Stimulated activated CD4-positive, alpha-beta T cell treated with anti-CD3 and anti-CD28 coated beads, Interleukin-4, amount 100 ng/mL, for 48 hours (primary cell): ENCODE measurements at regions not wholly inside any gene's neighbourhood (a gene's known extent, or its start where the extent isn't known, plus 50 kb on each side); places are given as distances from the start of the nearest gene placed in this dataset.
"Not testable (repeated sequence)": the region's sequence is repeated elsewhere in the genome, so short reads cannot be mapped to it uniquely, and the experiment has no call there.

ENCODE experiments used
- DNase-seq, 2 donors: peaks; one replicate each; pipeline ENCODE4 v3.0.0-alpha.2; 2020; ENCODE audit warnings: low read depth in 2 of 2

DNA sequence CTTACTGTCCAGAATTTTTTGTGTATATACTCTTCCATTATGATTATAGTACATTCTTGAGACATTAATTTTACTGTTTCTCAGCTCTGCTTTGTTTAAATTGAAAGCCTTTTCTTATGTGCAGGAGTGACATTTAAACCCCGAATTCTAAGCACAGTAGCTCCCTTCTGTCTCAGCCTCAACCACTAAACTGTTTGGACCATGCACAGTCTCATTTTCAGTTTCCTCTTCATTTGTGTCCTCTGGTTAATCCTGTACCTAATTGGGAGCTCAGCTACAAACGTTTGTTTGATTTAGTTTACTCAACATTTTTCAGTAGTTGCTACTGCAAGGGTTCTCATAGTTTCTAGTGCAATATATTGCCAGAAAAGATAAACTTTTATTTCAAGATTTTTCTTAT is 206.3 kb downstream of the SLITRK5 start:
- no peak for DNase-seq

DNA sequence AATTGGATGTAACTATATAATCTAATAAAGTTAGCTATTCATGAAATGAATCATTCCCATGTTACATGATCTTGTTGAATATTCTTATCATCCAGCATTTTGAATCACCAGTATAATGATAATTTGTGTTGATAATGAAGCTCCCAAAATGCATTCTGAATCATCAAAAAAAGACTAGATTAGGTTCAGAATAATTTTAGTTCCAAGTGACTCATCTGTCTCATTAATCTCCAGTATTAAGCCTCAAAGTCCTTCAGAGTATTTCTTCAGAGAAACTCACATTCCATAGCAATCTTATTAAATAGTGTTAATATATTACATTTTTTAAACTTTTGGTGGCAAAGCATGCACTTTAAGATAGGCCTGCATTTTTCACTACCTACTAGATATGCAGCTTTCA is 207.5 kb downstream of the SLITRK5 start:
- DNase-seq: no peak

DNA sequence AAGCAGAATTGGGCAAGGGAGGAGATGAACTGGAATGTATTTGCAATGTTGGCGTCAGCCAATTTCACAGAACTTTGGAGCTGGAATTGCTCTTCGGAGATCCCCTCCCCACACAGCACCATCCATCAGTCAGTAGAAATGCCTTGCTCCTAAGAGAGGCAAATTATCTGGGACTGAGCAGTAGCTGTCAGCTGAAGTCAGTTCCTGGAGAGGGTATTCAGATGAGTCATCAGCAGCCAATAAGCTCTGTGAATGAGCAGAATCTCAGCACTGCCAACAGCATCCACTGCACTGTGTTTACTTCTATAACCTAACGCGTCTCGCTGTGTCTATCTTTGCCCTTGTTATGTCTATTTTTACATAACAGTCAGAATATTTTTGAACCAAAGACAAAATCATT is 213.7 kb downstream of the SLITRK5 start:
- no peak for DNase-seq

DNA sequence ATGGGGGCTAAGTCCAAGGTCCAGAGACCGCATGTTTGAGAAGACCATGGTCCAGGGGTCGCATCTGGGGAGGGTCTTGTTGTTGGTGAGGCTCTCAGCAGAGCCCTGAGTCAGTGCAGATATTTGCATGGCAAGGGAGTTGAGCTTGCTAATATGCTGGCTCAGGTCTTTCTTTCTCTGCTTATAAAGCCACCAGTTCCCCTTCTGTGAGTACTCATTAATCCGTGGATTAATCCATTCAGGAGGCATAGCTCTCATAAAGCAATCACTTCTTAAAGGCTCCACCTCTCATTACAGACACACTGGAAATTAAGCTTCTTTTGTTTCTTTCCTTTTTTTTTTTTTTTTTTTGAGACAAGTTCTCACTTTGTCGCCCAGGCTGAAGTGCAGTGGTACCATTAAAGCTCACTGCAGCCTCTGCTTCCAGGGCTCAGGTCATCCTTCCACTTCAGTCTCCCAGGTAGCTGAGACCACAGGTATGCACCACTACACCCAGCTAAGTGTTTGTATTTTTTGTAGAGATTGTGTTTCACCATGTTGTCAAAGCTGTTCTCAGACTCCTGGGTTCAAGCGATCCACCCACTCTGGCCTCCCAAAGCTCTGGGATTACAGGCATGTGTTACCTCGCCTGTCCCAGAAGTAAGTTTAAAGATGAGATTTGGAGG is 216.4 kb downstream of the SLITRK5 start:
- no peak for DNase-seq

DNA sequence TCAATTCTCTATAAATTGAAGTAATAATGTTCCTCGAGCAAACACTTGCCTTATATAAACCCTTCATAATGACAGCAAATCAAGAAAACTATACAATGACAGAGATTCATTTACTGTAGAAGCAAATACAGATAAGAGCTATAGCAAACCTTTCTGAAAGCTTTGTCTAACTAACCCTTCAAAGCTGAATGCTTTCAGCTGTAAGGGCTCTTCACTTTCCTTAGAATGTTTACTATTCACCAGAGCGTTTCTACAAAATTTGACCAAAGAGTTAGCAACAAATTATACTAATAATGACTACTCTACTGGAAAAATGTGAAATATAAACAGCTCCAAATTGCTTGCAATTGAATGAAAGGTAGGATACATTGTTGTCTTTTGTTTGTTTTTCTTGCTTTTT is 218.1 kb downstream of the SLITRK5 start:
- no peak for DNase-seq

DNA sequence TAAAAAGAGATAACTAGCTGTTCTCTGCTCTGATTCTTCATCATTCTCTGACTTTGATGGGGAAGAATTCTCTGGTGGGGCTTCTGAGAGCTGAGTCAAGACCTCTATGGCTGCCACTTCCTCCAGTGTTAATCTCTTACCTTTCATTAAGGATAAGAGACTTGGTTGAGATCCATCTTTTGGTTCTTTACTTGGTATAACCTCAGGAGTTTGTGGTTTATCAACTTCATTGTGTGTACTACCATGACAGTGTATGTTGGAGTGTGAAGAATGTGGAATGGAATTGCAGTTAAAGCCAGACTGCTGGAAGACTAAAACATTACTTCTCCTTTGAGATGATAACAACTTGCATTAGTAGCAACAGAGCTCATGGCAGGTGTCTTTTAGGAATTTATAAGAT is 222.0 kb downstream of the SLITRK5 start:
- no peak for DNase-seq

DNA sequence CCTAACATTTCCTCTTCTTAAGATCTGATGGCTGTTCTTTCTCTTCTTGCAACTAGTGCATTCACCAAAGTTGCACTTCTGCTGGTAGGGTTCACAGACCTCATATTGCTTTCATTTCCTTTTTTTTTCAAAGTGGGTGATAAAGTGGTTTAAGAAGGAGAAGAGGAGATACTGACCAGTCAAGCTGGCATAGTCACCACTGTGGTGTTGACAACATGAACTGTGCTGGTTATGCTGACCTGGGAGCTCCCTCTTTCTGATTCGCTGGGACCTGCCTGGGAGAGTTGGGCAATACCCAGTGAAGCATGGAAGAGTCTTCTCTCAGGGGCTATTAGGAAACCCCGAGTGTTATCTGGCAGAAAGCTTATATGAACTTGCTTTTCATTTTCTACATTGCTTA is 222.9 kb downstream of the SLITRK5 start:
- DNase-seq: no peak

DNA sequence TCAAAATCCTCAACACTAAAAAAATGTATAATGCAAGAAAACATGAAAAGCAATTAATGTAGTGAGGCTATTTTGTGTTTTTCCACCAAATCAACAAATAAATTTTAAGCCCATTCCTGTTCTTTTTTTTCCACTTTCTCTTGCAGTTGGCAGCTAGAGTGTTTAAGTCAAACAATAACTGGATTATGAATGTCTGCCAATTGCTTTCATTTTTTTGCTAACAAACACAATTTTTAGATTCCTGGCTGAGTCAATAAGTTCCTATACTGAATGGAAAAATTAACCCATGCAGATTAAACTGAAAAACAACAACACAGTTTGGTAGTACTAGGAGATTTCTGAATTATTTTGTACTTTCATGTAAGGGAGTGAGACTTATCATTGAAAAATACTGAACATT is 232.4 kb downstream of the SLITRK5 start:
- no peak for DNase-seq

DNA sequence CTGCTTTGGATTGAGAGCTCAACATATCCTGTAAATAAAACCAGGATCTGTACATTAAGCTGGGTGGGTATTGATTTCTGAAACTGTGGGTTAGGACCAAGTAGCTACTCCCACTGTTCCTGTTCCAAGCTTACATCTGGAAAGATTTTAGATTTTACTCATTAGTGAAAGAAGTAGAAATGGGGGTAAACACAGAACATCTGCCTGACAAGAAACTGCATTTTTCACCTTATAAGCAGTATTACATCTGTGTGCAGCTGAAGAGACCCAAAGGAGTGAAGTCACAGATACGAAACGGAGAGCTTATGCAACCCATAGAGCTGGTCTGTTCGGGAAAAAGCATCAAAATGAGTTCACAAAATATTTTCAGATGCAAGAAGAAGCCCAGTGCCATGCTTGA is 235.2 kb downstream of the SLITRK5 start:
- no peak for DNase-seq

DNA sequence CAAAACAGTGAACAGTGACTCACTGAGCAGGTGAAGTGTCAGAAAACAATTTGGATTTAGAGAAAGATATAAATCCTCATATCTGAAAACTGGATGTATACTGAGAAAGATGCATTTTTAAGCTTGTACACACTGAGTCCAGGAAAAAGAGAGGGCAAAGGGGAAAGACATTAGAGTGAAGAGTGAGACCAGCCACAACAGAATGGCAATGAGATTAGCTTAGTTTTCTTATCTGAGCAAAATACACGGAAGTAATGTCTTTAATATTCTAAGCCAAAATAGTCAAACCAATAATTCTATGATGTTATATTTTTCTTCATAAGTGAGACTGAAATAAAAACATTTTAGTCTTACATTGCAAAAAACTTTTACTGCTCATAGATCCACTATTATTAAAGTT is 236.0 kb downstream of the SLITRK5 start:
- DNase-seq: no peak

DNA sequence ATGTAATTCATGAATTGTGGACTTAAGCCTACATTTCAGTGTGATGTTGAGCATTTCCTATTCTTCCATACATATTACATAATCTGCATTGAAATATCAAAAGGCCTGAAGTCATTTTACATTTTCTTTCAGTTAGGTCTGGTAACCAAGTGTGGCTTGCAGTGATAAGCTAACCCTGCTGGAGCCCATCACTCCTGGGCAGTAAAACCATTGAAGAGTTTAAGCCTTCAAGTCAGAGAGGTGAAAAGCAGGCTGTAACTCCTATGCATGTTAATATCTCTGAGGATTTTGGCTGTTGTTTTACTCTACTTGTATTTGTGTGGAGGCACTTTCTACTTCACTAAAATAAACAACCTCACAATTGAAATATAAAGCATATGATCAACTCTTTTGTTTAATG is 248.8 kb downstream of the SLITRK5 start:
- no peak for DNase-seq

DNA sequence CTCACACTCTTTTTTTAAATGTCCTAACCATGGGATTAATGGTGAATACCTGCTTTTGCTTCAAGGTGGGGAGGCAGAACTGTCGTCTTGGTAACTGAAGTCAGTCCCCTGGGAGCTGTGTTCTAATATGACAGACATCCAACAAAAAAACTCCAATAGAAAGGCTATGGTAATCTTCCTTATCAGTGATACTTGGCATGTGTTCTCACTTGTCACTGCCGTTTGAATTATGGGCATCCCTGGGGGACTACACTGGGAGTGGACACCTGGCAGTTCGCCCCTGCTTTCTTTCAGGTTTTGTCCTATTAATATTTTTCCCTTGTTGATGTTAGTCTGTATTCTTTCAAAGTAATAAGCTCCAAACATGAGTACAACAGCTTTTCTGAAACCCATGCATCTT is 252.6 kb downstream of the SLITRK5 start:
- no peak for DNase-seq

DNA sequence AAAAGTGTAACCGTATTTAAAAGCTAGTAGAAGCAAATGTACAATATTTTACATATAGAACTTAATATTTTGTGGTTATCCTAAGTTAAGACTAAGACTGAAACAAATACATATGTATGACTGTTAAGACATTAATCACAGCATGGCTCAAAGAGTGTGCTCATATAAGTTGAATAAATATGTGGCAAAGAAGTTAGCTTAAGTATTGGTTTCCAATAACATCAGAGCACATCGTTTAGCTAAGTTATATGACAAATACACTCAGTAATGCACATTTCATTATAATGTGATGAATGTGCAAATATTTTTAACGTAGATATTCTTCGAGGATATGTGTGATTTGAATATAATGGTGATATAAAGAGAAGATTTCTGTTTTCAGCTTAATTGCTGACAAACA is 253.8 kb downstream of the SLITRK5 start:
- DNase-seq: no peak

DNA sequence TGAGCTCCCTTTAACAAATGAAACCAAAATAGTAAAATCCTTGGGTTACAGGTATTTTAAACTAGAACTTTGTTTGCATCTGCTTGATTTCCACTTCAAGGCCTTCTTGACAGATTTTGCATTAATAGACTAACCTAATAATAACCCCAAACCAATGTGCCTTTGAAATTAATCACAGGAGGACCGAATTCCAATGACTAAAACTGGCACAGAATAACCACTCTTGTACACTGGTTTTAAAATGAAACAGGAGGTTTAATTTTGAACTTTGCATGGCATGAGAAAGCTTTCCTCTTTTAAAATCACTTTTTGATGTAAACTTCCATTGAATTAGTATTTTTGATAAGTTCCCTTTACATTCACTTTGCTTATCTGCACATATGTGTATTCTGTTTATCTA is 269.6 kb downstream of the SLITRK5 start:
- no peak for DNase-seq

DNA sequence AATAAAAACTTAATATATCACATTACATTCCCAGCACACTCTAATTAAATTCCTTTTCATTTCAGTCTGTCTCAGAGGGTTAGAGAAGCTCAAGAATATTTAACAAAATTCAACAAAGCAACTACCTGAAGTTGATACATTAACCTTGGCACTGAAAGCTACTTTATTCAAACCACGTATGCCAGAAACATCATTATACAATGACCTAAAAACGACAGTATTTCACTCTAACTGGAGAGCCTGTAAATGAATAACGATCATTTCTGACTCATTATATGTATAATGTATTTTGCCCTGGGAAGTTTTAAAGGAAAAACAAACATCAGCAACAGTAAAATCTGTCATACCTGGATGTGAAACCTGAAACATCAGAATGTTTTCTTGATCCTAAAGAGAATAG is 270.1 kb downstream of the SLITRK5 start:
- no peak for DNase-seq

DNA sequence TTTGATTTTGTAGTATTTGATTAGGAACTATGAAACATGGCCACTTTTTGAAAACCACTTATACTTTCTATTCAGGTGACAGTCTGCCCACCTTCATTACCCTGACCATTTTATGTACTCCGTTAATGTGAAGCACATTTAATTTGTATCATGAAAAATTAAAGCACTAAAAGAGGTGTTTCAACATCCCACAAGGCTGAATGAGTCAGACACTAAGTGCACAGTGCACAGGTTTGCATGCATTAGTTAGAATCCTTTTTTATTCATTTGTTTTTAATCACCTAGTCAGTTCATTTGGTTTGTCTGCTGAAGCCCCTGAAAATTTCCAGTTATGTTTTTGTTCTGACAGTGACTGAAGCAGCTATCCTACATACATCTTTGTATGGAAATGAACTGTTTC is 271.0 kb downstream of the SLITRK5 start:
- no peak for DNase-seq

DNA sequence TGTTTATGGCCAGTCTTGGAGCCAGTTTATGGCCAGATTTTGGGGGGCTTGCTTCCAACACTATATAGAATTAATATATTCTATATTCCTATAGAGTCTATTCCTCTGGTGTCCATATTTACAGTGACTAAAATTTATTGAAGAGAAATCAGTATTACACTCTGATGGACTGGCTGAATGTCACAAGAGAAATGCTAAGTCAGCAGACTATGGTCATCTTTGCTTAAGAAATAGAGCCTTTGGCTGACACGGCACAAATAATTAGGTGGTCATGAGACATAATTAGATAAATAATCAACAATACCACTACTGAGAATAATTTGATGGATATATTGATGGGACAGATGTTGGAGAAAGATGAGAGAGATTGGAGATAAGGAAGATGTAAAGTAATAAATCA is 272.9 kb downstream of the SLITRK5 start:
- DNase-seq: no peak

DNA sequence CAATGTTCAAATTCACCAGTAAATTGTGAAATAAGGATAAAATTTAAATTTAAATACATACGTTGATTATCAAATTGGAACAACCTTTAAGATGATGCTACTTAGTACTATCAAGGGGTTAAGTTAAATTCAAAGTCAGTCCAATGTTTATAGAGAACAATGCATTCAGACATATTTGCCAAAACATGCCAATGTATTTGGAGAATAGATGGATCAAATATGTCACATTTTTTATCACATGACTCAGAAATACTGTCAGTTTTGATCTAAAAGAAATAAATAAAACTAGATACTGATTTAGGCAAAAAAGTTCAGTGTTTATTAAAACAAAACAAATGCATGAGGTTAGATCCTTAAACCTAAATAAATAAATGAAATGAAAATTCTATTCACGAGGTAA is 281.2 kb downstream of the SLITRK5 start:
- DNase-seq: no peak

DNA sequence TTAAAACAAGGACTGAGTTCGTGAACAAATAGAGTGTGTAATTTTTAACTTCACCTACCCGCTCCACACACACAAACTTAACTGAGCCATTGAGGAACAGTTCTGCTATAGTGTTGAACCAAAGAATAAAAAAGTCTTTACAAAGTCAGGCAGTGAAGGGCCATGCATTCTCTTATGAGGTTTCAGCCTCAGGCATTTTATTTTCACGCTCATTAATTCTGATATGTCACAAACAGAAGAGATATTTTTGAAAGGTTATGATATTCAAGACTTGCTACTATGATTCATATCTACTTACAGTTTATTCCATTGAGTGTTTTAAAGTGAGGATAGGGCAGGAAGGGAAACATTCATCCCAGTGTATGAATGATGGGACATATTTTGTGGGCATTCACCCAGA is 282.2 kb downstream of the SLITRK5 start:
- no peak for DNase-seq

DNA sequence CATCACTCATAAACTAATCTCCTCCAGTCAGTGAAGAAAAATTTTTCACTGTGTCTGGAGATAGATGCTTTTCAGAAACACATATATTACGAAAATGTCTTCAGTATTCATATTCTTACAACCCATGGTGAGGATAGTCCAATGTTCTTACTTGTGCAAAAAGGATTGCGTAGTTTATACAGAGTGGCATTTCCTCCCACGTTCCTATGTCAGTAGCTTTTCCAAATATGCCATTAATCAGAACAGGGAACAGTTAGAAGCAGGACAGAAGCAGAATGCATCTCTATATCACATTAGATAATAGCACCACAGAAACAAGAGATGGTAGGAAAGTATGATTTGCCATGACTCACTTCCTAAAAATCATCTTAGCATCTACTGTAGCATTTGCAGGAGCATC is 282.9 kb downstream of the SLITRK5 start:
- no peak for DNase-seq

DNA sequence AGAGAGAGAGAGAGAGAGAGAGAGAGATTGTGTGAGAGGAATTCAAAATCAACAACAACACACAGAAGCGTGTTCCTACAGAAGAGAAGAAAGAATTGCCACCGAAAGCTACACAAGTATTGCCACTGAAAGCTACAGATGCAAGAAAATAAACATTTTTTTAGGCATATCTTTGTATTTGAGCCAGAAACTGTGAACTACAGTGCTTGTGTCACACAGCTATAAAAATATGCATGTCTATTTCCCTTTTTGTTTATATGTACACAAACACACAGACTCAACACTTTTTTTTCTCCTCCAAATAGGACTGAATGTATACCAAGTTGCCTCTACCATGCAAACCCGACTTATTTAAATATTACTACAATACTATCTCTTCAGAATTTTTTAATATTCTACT is 290.4 kb downstream of the SLITRK5 start:
- DNase-seq: no peak

DNA sequence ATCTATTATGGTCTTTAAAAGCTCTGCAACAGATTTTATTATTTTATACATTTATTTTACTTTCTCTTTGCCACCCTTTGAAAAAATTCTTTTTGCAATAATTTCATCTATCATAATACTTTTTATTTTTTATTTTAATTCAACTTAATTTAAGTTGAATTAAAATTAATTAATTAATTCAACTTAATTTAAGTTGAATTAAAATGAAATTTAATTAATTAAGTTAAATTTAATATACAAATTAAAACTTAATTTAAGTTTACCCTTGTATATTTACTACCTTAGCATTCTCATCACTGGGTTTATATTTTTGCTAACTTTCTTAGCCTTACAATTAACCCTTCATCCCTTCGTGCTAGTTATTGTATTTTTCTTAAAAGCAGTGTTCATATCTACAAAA is 301.4 kb downstream of the SLITRK5 start:
- no peak for DNase-seq

DNA sequence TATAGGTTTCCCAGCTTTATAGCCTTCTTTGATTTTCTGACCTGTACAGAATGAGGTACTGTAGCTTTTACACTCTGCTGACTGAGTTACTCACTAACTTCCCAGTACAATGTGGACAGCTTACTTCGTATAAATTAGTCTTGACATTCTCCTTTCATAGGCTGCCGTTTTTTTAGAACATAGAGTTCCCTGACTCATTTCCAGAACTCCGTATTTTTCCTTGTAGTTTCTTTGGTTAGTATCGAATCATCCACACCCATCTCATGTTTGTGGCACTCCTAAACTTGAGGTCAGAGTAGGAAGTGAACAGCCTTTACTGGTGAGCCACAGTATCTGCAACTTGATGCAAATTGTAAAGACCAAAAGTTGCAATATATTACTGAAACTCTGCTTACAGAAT is 303.9 kb downstream of the SLITRK5 start:
- DNase-seq: no peak

DNA sequence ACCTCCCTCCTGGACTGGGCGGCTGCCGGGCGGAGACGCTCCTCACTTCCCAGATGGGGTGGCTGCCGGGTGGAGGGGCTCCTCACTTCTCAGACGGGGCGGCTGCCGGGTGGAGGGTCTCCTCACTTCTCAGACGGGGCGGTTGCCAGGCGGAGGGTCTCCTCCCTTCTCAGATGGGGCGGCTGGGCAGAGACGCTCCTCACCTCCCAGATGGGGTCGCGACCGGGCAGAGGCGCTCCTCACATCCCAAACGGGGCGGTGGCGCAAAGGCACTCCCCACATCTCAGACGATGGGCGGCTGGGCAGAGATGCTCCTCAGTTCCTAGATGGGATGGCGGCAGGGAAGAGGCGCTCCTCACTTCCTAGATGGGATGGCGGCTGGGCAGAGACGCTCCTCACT is 305.5 kb downstream of the SLITRK5 start:
- not testable (repeated sequence) for DNase-seq

DNA sequence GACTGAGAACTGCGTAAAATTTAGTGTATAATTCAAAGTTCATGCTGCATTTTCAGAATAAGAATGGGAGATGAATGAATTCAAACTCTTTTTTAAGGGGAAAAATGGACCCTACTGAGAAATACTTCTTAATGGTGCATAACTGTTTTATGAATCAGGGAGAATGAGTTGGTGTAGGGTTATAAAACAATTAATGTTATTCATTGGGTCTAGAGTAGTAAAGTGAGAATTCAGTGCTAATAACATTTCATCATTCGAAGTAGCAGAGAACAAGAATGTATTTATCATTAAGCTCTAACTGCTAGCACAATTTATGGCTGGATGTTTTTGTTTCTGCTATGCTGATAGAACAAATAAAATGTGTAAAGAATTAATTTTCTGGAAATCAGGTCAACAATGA is 310.2 kb downstream of the SLITRK5 start:
- DNase-seq: no peak
